ENCODE measurements at regions not wholly inside any gene's neighbourhood (a gene's known extent, or its start where the extent isn't known, plus 50 kb on each side); places are given as distances from the start of the nearest gene placed in this dataset.

- Histone ChIP-seq H3K4me3 (replicated peaks in 1 of 3; ENCODE audit: insufficient read depth in 1 of 3, low read depth in 2 of 3, low read length in 3 of 3) (no peak overlapping the region), H3K27me3 (ENCODE audit: control insufficient read depth in 1 of 2, insufficient read depth in 2 of 2, low read length in 2 of 2) (no peaks in the 10 kb centered on the region), H3K36me3 (replicated peaks in 1 of 2; ENCODE audit: control insufficient read depth in 1 of 2, insufficient read depth in 2 of 2, low read length in 2 of 2) (no peaks in the 10 kb centered on the region), H3K9me3 (ENCODE audit: low read length) (peaks cover 6% of the 10 kb centered on the region; the same call in 1 of the 2 replicates), H3K4me2 (ENCODE audit: low read depth, low read length) (no peak overlapping the region), H3K9ac (ENCODE audit: insufficient read depth, low read depth, low read length) (no peak overlapping the region), H3K4me1 (ENCODE audit: insufficient read depth, low read length) (no peaks in the 10 kb centered on the region), H3K27ac (ENCODE audit: extremely low read length, insufficient read depth, low read length) (no peak overlapping the region), H2AFZ (ENCODE audit: low read length) (no peak overlapping the region), H4K20me1 (ENCODE audit: insufficient read depth, low read length) (no peaks in the 10 kb centered on the region), H3K79me2 (ENCODE audit: insufficient read depth, low read length) (no peaks in the 10 kb centered on the region)
- no TSS peak for BruUV-seq (replicated peaks)
- CTCF ChIA-PET (ENCODE audit: low intra/inter-chr PET ratio, low total read pairs): no interaction called here
- in situ Hi-C loops (cut with HindIII; ENCODE audit: extremely low pct_ligation_motif_present, low pct_unique_long_range_greater_than_20kb): no loop called here
- no peak for FAIRE-seq
- TF ChIP-seq MYNN (CRISPR knock-in tag; IDR thresholded peaks at IDR 0.05; ENCODE audit: low read depth): no peak
- TF ChIP-seq NR0B2 (CRISPR knock-in tag; IDR thresholded peaks at IDR 0.05): no peak
- TF ChIP-seq FOXK2 (IDR thresholded peaks at IDR 0.05): no peak
- no peak for TF ChIP-seq ZNF207 (IDR thresholded peaks at IDR 0.05; ENCODE audit: borderline replicate concordance)
- no peak for TF ChIP-seq ZNF205 (CRISPR knock-in tag; IDR thresholded peaks at IDR 0.05)
- TF ChIP-seq ATM (IDR thresholded peaks at IDR 0.05; ENCODE audit: borderline replicate concordance): no peak
- TF ChIP-seq HNRNPK (IDR thresholded peaks at IDR 0.05; ENCODE audit: low read depth, low read length, poor library complexity, severe bottlenecking): no peak
- no peak for TF ChIP-seq ZHX1 (CRISPR knock-in tag; IDR thresholded peaks at IDR 0.05; ENCODE audit: low read depth)
- TF ChIP-seq ZNF713 (CRISPR knock-in tag; IDR thresholded peaks at IDR 0.05): no peak
- no peak for TF ChIP-seq NFYC (CRISPR knock-in tag; IDR thresholded peaks at IDR 0.05)
- TF ChIP-seq ZNF484 (CRISPR knock-in tag; IDR thresholded peaks at IDR 0.05; ENCODE audit: borderline replicate concordance, low read depth): no peak
- no peak for TF ChIP-seq NFIB (CRISPR knock-in tag; IDR thresholded peaks at IDR 0.05; ENCODE audit: borderline replicate concordance)
- TF ChIP-seq ZNF670 (CRISPR knock-in tag; IDR thresholded peaks at IDR 0.05; ENCODE audit: borderline replicate concordance): no peak
- no peak for TF ChIP-seq KLF6 (CRISPR knock-in tag; IDR thresholded peaks at IDR 0.05)
- TF ChIP-seq PRMT3 (CRISPR knock-in tag; IDR thresholded peaks at IDR 0.05; ENCODE audit: borderline replicate concordance, low read depth): no peak
- no peak for TF ChIP-seq ZNF652 (CRISPR knock-in tag; IDR thresholded peaks at IDR 0.05; ENCODE audit: borderline replicate concordance, low read depth)
- no peak for TF ChIP-seq GRHL1 (CRISPR knock-in tag; conservative IDR thresholded peaks at IDR 0.05)
- no peak for TF ChIP-seq ZNF883 (CRISPR knock-in tag; IDR thresholded peaks at IDR 0.05; ENCODE audit: not compliant biosample characterization)
- TF ChIP-seq KDM5B (CRISPR knock-in tag; IDR thresholded peaks at IDR 0.05; ENCODE audit: borderline replicate concordance): no peak
- no peak for TF ChIP-seq ZBTB42 (CRISPR knock-in tag; IDR thresholded peaks at IDR 0.05)
- ATAC-seq: no peak
- DNase-seq (ENCODE audit: low spot score): no peak
- intact Hi-C loops (cut with micrococcal nuclease; ENCODE audit: unreplicated experiment): no loop called here
- POLR2A ChIA-PET: no interaction called here
- WGBS (ENCODE audit: low lambda C conversion rate): no CpG with 5 or more reads among the region's 1 CpG
Observed at GRCh38 chr6:85826997-85827396, 184.3 kb upstream of the SYNCRIP start.
